ENCODE measurements at regions not wholly inside any gene's neighbourhood (a gene's known extent, or its start where the extent isn't known, plus 50 kb on each side); places are given as distances from the start of the nearest gene placed in this dataset.

- TF ChIP-seq REST (IDR thresholded peaks at IDR 0.05; ENCODE audit: insufficient read depth in 1 of 2, low read depth in 2 of 2, low read length in 2 of 2) (no peak), TAF1 (IDR thresholded peaks at IDR 0.05; ENCODE audit: borderline replicate concordance, insufficient read depth, low read length) (no peak), POLR2AphosphoS5 (IDR thresholded peaks at IDR 0.05; ENCODE audit: low read depth, low read length) (no peak), SIN3A (IDR thresholded peaks at IDR 0.05; ENCODE audit: borderline replicate concordance, insufficient read depth, low read length) (no peak)
Measured at GRCh38 chr2:15999596-16000469, 59.5 kb downstream of the MYCN start.
